HepG2 (cell line): ENCODE measurements at regions not wholly inside any gene's neighbourhood (a gene's known extent, or its start where the extent isn't known, plus 50 kb on each side); places are given as distances from the start of the nearest gene placed in this dataset.

Source experiments
- E2F2 ChIP-seq: sonication (generic); formaldehyde crosslinking; IDR thresholded peaks from 2 replicates; pipeline ENCODE4 v1.4.0; 2020; ENCODE audit warnings: missing genetic modification reagents, borderline replicate concordance
- FOXJ3 ChIP-seq: sonication (generic); formaldehyde crosslinking; IDR thresholded peaks from 2 replicates; pipeline ENCODE4 v1.4.0; 2020; ENCODE audit warnings: missing genetic modification reagents, mild to moderate bottlenecking, borderline replicate concordance
- FOXO1 ChIP-seq: sonication (generic); formaldehyde crosslinking; IDR thresholded peaks from 2 replicates; pipeline ENCODE4 v1.4.0; 2020; ENCODE audit warnings: missing genetic modification reagents
- ISL2 ChIP-seq: sonication (generic); formaldehyde crosslinking; IDR thresholded peaks from 2 replicates; pipeline ENCODE4 v1.5.0; 2020; ENCODE audit warnings: missing genetic modification reagents
- KAT2B ChIP-seq: fragments of 150-350 bp; IDR thresholded peaks from 2 replicates; pipeline ENCODE4 v1.6.1; 2014; ENCODE audit warnings: low read depth, low read length, borderline replicate concordance
- MXD3 ChIP-seq: IDR thresholded peaks from 2 replicates; pipeline ENCODE4 v1.6.1; 2016; ENCODE audit warnings: mild to moderate bottlenecking, missing biosample characterization, missing genetic modification reagents
- NONO ChIP-seq, 2 experiments: fragments of 450-650 bp in 1 of 2; sonication (generic) in 1 of 2; formaldehyde crosslinking in 1 of 2; IDR thresholded peaks in 1 of 2; conservative IDR thresholded peaks in 1 of 2; 2 replicates each; pipeline versions ENCODE4 v1.6.1 to v1.8.0; 2017 to 2022; ENCODE audit warnings: mild to moderate bottlenecking in 1 of 2, missing genetic modification reagents in 1 of 2, moderate library complexity in 1 of 2
- RFXANK ChIP-seq: IDR thresholded peaks from 2 replicates; pipeline ENCODE4 v1.6.1; 2016
- TEAD3 ChIP-seq: optimal IDR thresholded peaks from 2 replicates; pipeline ENCODE3; 2016; ENCODE audit warnings: borderline replicate concordance
- ZGPAT ChIP-seq: IDR thresholded peaks from 2 replicates; pipeline ENCODE4 v1.6.1; 2016; ENCODE audit warnings: mild to moderate bottlenecking
- ZNF512B ChIP-seq: sonication (generic); formaldehyde crosslinking; IDR thresholded peaks from 2 replicates; pipeline ENCODE4 v1.5.1; 2020; ENCODE audit warnings: missing genetic modification reagents, mild to moderate bottlenecking, borderline replicate concordance
- ZNF788 ChIP-seq: sonication (generic); formaldehyde crosslinking; IDR thresholded peaks from 2 replicates; pipeline ENCODE4 v1.5.0; 2020; ENCODE audit warnings: mild to moderate bottlenecking, missing genetic modification reagents, borderline replicate concordance
- ZSCAN9 ChIP-seq: IDR thresholded peaks from 2 replicates; pipeline ENCODE4 v1.6.1; 2016; ENCODE audit warnings: borderline replicate concordance
- TF ChIP-seq, protein P1 (sequence below): sonication (generic); formaldehyde crosslinking; IDR thresholded peaks from 2 replicates; pipeline ENCODE4 v1.4.0; 2020; ENCODE audit warnings: missing genetic modification reagents, borderline replicate concordance
- TF ChIP-seq, protein P2 (sequence below): sonication (generic); formaldehyde crosslinking; IDR thresholded peaks from 2 replicates; pipeline ENCODE4 v1.8.0; 2022; ENCODE audit warnings: missing genetic modification reagents, mild to moderate bottlenecking, moderate library complexity, borderline replicate concordance

DNA sequence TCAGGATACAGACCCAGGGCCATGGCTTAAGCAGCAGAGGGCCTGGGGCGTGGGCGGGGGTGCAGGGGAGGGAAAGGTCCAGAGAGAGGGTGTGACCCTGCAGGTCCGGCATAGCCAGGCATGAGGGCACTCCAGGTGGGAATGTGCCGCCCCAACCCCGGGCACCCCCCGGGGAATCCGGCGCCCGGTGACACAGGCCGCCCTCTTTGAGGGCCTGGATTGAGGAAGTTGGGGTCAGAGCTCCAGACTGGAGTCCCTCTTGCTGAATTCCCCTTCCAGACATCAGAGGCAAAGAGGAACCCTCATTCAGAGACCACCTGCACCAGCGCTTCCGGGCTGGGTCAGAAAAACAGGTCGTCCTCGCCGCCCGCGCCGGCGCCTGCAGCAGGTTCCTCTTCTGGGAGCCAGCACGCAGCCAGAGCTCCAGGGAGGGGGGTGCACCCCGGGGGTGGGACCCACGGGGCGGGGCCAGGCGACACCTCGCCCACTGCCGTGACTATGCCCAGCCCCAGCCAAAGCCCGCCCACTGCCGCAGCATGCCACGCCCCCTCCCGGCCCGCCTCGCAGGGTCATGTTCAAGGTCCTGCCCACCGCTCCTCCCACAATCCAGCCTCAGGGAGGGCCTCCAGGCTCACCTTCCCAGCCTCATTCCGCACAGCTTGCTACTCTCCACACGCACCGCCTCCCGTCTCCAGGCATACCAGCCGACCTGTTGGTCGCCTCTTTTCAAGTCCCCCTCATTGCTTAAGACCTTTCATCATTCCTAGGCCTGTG lies 98.3 kb upstream of the ID2 start (continued):
- TF ChIP-seq, protein P1, sequence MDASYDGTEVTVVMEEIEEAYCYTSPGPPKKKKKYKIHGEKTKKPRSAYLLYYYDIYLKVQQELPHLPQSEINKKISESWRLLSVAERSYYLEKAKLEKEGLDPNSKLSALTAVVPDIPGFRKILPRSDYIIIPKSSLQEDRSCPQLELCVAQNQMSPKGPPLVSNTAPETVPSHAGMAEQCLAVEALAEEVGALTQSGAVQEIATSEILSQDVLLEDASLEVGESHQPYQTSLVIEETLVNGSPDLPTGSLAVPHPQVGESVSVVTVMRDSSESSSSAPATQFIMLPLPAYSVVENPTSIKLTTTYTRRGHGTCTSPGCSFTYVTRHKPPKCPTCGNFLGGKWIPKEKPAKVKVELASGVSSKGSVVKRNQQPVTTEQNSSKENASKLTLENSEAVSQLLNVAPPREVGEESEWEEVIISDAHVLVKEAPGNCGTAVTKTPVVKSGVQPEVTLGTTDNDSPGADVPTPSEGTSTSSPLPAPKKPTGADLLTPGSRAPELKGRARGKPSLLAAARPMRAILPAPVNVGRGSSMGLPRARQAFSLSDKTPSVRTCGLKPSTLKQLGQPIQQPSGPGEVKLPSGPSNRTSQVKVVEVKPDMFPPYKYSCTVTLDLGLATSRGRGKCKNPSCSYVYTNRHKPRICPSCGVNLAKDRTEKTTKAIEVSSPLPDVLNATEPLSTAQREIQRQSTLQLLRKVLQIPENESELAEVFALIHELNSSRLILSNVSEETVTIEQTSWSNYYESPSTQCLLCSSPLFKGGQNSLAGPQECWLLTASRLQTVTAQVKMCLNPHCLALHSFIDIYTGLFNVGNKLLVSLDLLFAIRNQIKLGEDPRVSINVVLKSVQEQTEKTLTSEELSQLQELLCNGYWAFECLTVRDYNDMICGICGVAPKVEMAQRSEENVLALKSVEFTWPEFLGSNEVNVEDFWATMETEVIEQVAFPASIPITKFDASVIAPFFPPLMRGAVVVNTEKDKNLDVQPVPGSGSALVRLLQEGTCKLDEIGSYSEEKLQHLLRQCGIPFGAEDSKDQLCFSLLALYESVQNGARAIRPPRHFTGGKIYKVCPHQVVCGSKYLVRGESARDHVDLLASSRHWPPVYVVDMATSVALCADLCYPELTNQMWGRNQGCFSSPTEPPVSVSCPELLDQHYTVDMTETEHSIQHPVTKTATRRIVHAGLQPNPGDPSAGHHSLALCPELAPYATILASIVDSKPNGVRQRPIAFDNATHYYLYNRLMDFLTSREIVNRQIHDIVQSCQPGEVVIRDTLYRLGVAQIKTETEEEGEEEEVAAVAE (CRISPR knock-in tag) = no peak
- TF ChIP-seq ZGPAT (CRISPR knock-in tag) (0 out of 2 replicates have a peak, but pooled peaks have one; percentile 24), KAT2B (no peak), ISL2 (peak; percentile 27; the same call in 1 of the 2 replicates), ZSCAN9 (no peak), FOXO1 (CRISPR knock-in tag) (peak; percentile 64; the same call in 1 of the 2 replicates), ZNF788 (CRISPR knock-in tag) (0 out of 2 replicates have a peak, but pooled peaks have one; percentile 10), RFXANK (CRISPR knock-in tag) (no peak), TEAD3 (CRISPR knock-in tag) (peak; percentile 92), FOXJ3 (CRISPR knock-in tag) (0 out of 2 replicates have a peak, but pooled peaks have one; percentile 15), MXD3 (CRISPR knock-in tag) (0 out of 2 replicates have a peak, but pooled peaks have one; percentile 29), NONO (IDR thresholded peaks at IDR 0.05) (no peak), NONO (CRISPR knock-in tag; conservative IDR thresholded peaks at IDR 0.05) (peak; percentile 50; the same call in 1 of the 2 replicates), E2F2 (CRISPR knock-in tag) (peak; percentile 48; the same call in 1 of the 2 replicates), ZNF512B (CRISPR knock-in tag) (no peak; the same call in 1 of the 2 replicates)
- TF ChIP-seq, protein P2, sequence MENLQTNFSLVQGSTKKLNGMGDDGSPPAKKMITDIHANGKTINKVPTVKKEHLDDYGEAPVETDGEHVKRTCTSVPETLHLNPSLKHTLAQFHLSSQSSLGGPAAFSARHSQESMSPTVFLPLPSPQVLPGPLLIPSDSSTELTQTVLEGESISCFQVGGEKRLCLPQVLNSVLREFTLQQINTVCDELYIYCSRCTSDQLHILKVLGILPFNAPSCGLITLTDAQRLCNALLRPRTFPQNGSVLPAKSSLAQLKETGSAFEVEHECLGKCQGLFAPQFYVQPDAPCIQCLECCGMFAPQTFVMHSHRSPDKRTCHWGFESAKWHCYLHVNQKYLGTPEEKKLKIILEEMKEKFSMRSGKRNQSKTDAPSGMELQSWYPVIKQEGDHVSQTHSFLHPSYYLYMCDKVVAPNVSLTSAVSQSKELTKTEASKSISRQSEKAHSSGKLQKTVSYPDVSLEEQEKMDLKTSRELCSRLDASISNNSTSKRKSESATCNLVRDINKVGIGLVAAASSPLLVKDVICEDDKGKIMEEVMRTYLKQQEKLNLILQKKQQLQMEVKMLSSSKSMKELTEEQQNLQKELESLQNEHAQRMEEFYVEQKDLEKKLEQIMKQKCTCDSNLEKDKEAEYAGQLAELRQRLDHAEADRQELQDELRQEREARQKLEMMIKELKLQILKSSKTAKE (CRISPR knock-in tag) = peak; percentile 94
